Epithelial cell of esophagus (primary cell): ENCODE measurements at regions not wholly inside any gene's neighbourhood (a gene's known extent, or its start where the extent isn't known, plus 50 kb on each side); places are given as distances from the start of the nearest gene placed in this dataset.

ENCODE experiments used
- DNase-seq: peaks from one replicate; pipeline ENCODE4 v3.0.0; 2010; ENCODE audit warnings: low read depth
- H3K4me3 ChIP-seq: 2 replicates; pipeline ENCODE4 v1.5.1; 2011; ENCODE audit warnings: mild to moderate bottlenecking, low read length, control low read depth
- TF ChIP-seq, protein P1 (sequence below): IDR thresholded peaks from 2 replicates; pipeline ENCODE4 v1.5.1; 2011; ENCODE audit warnings: low read depth, mild to moderate bottlenecking, low read length, control low read depth, inconsistent platforms; ENCODE audit not compliant: insufficient read depth; ENCODE audit errors: missing control alignments

DNA sequence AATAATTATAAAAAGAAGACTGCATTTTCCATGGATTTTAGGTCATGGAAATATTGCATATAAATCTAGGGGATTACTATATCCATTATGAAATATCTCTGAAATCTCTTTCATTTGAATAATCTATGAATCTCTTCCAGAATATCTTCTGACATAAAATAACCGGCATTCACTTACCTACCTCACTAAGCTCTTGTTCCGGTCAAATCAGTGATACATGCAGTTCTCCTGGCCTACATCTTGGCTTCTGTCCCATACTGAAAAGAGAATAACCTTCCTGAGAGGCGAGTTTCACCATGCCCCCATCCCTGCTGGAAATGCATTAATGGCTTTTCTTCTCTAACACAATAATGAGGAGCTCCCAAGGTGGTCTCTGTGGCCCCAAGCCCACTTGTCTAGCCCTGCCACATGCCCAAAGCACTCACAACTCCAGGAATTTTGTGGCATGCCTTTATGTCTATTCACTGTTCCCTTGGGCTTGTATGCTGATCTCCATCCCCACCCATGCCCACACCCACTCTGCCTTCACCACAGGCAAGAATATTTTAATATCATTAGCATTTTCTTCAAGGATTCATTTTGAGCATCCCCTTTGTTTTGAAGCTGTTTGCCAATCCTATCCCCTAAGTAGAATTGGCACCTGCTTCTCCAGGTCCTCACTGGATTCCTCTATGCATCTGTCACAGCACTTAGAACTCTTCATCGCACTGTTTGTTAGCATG, 401.6 kb downstream of the COG6 start:
- no peak overlapping the region for H3K4me3 ChIP-seq
- TF ChIP-seq, protein P1, sequence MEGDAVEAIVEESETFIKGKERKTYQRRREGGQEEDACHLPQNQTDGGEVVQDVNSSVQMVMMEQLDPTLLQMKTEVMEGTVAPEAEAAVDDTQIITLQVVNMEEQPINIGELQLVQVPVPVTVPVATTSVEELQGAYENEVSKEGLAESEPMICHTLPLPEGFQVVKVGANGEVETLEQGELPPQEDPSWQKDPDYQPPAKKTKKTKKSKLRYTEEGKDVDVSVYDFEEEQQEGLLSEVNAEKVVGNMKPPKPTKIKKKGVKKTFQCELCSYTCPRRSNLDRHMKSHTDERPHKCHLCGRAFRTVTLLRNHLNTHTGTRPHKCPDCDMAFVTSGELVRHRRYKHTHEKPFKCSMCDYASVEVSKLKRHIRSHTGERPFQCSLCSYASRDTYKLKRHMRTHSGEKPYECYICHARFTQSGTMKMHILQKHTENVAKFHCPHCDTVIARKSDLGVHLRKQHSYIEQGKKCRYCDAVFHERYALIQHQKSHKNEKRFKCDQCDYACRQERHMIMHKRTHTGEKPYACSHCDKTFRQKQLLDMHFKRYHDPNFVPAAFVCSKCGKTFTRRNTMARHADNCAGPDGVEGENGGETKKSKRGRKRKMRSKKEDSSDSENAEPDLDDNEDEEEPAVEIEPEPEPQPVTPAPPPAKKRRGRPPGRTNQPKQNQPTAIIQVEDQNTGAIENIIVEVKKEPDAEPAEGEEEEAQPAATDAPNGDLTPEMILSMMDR = no peak
- peak; percentile 56 for DNase-seq

- TF ChIP-seq, protein P1 = no peak
- DNase-seq = peak; percentile 20
- H3K4me3 ChIP-seq = no peak overlapping the region
Observed at GRCh38 chr13:40058757-40059236, 403.3 kb downstream of the COG6 start.

GRCh38 chr13:40059540-40060232, 404.2 kb downstream of the COG6 start:
- DNase-seq = peak; percentile 91
- peak overlapping the region; percentile 22 for H3K4me3 ChIP-seq
- TF ChIP-seq, protein P1 = peak; percentile 6

- H3K4me3 ChIP-seq = no peak overlapping the region
- TF ChIP-seq, protein P1 = no peak
- peak; percentile 99 for DNase-seq
Observed at GRCh38 chr13:40060296-40061007, 405.0 kb downstream of the COG6 start.

- peak; percentile 71 for DNase-seq
- H3K4me3 ChIP-seq = no peak overlapping the region
- TF ChIP-seq, protein P1 = no peak
Observed at GRCh38 chr13:40061466-40062450, 406.3 kb downstream of the COG6 start.

DNA sequence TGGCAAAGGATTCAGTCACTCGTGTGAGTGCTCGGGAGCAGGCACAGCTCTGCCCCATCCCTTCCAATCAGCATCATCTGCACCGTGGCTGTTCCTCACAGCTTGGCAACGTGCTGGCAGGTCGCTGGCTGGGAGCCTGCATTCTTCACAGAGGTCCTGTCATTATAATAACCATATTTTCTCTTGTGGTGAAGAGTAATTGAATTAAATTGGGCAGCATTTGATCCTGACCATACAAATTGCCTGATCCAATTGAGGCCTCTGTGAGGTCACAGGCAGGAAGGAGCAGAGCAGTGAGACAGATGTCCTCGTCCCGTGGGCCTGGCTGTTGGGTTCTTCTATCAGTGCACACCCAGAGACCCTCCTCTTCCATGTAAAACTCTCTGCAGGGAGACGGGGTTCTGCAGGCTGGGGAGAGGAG, 407.8 kb downstream of the COG6 start:
- TF ChIP-seq, protein P1 = no peak
- no peak overlapping the region for H3K4me3 ChIP-seq
- no peak for DNase-seq
